Suppressor macrophage (primary cell): ENCODE measurements at regions not wholly inside any gene's neighbourhood (a gene's known extent, or its start where the extent isn't known, plus 50 kb on each side); places are given as distances from the start of the nearest gene placed in this dataset.

Experiments
- DNase-seq, 4 experiments: peaks; one replicate each; pipeline ENCODE4 v3.0.0-alpha.2; 2020 to 2022

DNA sequence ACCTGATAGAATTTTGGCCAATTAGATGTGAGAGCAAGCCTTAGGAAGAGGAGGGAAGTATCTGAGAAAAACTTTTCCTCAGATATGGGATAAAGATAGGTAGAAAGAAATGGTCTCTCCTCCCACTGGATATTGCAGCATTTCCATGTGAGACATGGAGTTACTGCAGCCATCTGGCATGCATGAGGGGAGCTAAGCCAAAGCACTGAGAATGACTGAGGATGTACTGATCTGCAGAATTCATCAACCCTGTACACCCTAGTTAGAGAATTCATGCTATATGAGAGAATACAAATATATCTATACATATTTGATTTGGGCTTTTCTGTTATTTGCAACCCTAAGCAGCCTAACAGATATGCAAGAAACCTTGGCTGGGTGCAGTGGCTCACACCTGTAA is 52.5 kb upstream of the RPL34 start:
- DNase-seq: no peak

DNA sequence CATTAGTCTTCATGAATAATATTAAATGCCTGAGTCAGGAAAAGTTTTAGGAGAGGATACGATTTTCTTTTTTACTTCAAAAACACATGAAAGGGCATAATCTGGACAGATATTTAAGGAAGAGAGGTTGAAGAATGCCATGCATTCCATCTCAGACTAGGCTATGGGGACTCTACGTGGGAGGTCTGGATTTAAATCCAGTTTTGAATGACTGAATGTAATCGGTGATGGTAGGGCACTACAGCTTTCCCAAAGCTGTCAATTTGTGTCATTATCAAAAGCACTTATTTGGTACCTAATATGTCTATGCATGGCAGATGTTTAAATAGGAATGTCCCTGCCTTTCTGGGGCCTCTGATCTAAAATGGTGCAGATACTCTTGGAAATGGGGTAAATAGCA is 59.3 kb upstream of the RPL34 start:
- no peak for DNase-seq

DNA sequence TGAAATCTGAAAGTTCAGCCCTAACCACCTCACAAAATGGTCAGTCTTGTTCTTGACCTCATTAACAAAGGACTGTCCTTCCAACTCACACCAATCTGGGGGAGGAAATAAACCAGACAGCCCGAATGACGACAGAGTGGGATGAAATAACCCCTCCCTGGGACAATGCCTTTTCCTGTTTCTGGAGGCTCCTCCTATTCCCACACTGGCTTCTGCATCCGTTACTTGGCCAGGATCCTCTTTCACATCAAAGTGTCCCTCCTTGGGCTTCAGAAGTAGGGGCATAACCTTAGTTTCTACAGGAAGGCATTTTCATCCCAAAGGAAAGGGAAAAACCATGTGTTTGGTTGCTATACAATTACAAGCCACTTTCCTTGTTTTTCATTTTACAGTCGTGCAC is 59.8 kb upstream of the RPL34 start:
- peak; percentile 32 to 46 (median 36) for DNase-seq

DNA sequence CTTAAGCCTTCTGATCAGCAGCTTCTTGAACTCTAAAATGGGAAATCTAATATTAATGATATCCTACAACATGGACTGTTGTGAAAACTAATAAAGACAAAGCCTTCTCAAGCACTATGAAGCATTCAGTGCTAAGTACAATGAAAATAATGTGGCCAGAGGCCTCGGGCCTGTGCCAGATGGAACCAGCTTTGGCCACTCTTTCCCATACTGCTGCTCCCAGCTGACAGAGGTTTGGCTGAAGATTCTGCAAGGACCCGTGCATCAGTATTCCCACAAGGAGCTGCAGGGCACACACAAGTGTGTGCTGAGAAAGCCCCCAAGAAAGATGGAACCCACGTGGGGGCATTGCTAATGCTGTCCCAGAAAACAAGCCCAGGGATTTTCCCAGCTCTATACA is 60.5 kb upstream of the RPL34 start:
- no peak for DNase-seq

DNA sequence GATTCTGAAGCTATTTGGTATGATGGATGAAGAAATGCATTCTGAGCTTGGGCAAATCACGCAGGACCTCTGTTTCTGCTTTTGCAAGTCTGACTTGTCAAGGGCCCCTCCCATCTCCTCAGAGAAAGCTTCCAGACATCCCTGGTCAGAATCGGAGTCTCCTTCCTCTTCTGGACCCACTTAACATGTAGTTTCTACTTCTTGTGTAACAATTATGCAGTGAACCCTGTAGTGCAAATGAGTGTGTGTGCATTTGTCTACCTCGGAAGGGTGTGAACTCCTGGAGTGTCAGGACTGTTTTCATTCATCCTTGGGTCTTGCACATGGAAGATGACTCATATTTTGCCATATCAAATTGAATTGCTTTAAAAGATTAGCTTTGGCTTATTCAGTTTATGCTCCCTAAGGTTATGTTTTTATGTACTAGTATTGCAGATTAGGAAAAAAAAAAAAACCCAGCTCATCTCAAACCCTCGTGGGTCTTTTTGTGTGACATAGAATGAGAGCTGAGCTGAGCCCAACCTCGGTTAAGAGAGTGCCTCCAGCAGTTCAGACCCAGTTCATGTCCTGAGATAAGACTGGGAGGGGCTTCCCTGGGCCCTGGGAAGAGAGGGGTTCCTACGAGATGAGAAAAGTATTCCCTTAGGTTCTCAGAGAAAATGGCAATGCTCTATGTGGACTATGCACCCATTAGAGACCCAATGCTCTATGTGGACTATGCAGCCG is 61.1 kb upstream of the RPL34 start:
- peak; percentile 34 to 58 (median 44) for DNase-seq

DNA sequence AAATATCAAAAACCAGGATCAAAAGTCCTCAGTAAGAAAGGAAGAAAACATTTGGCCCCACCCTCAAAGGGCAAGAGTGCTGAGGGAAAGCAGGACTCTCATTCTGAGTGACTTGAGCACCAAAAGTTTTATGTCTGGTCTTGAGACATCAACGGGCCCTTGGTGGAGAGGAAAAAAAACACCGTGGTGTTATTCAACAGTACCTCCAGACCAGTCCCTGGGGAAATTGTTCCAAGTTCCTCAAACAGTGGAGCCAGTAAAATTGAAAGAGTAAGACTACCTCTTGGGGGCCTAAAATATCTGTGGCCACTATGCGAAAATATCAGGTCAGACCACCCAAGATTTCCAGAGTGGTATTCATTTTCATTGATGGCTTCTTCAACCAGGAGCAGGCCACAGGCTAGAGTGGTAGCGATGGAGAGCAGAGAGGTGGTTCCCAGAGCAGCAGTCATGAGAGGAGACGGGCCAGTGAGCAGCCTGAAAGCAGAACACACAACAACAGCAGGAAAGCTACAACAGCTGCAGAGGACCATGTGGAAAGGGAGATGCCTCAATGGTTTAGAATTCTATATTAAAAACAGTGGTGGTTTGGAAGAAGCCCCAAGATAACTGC is 63.7 kb upstream of the RPL34 start:
- DNase-seq: no peak

DNA sequence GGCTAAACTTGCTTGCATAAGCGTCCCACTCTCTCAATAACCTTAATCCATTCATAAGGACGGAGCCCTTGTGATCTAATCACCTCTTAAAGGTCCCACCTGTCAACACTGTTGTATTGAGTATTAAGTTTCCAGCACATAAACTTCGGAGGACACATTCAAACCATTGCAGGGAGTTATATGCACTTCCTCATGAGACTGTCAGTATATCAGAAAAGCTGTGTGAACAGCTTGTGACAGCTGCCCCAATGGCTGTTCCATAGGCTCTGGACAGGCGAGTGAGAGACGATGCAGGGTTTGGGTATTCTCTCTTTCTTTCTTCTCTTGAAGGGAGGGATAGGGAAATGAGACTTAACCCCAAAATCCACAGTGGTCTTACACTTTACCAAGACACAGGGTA is 64.2 kb upstream of the RPL34 start:
- no peak for DNase-seq

DNA sequence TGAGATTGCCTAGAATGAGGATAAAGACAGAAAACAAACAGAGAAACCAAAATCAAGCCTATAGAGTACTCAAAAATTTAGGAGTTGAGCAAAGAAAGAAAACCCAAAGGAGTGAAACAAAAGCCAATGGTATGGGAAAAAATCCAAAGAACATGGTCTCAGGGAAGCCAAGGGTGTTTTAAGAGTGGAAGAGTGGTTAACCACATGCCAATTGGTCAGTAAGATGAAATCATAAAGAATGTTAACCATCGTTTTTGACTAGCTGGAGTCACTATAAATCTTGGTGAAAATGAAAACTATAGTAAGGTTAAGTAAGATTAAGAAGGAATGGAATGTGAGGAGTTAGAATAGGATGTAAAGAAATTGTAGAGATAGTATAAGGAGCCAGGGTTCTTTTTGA is 64.7 kb upstream of the RPL34 start:
- DNase-seq: no peak

DNA sequence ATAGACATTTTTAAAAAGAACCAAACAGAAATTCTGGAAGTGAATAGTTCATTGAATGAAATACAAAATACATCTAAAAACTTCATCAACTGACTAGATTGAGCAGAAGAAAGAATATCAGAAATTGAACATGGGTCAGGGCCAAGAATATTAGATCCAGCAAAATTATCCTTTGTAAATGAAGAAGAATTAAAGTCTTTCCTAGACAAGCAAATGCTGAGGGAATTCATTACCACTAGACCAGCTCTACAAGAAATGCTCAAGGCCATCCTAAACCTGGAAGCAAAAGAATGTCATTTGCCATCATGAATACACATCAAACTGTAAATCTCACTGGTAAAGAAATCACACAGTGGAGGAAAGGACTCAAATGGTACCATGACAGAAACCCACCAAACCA is 72.7 kb upstream of the RPL34 start:
- no peak for DNase-seq

DNA sequence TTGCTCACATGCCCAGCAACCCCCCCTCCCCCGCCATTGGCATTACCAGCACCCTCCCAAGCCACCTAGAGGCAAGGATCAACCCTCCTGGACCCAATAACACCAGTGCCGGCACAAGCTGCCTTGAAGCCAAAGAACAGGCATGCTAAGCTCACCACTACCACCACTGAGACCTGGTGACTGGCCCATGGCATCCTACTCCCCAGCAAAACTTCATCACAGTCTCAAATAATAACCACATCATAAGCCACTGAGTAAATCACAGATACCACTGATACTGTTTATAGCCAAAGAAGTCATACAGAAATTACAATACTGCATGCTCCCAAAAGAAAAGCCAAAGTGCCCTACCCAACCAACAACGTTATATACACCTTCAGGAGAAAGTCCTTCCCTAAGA is 73.6 kb upstream of the RPL34 start:
- DNase-seq: no peak

DNA sequence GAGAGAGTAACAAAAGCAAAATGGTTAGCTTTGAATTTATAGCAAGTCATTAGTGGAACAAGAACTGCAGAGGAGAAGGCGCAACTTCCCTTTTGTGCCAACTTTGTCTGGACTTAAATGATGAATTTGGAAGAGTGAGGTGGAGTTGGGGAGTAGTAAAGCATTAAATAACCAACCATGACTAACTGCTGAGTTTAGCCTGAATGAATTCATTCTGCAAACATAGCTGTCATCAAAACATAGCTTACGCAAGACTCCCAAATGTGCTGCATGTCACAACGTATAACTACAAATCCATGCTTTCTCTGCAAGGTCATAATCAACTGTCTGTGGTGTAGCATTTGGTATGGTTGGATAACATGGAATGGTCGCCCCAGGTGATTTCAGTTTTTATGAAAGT is 75.9 kb upstream of the RPL34 start:
- DNase-seq: peak; percentile 29 to 75 (median 40)

DNA sequence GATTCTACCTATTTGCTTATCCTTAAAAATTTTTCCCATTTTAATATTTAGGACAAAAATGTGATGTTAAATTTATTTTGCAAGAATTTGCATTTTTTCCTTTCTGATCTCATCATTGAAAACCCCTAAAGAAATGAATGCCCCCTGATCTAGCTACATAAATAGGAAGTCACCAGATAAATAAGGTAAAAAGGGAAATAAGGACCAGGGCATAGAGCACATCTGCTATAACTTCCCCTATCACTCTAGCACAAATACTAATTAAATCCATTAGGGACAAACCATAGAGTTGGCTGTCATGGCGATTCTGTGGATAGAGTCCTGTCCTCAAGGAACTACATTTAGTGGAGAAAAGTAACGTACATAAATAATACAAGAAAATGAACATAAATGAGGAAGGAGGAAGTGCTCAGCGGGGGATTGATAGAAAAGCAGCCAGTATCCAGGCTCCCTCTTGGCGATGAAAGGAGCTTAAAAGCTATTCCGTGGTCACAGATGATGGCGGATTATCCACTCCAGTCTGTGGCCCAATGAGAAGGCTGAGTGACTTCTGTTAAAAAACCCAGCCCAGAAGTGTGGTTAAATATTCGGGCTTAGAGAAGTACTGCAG is 76.9 kb upstream of the RPL34 start:
- peak in 2 of 4 experiments; percentile 8 to 22 for DNase-seq

DNA sequence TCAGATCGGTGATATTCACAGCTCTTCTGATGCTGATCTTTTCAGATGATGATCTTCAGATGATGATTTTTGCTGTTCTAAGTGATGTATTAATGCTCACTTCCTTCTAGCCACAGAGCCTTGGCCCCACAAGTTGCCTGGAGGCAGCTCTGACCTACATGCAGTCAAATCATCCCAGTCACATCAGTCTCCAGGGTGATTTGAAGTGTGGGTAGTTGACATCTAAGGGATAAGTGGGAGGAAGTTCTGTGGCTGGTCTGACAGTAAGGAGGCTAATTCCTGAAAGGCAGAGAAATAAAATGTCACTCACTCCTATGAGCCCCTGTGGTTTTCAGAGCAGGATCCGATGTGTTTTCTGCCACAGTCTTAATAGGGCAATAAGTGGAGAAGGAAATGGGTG is 79.8 kb upstream of the RPL34 start:
- peak; percentile 47 to 81 (median 56) for DNase-seq

DNA sequence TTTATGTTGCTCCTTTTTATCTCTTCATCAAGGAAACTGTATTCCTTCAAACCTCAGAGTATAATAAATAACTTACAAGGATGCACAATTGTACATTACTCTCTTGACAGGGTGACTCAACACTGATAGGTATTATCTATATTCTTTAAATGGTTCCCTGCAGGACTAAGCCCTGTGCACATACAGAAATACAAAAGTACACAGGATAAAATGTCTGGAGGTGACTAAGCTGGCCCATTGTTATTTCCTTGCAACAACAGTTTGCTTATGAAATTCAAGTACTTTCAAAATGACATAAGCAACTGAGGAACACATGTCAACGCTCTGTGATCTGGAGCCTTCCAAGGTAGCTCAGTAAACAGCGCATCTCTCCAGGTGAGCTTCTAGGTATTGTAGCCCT is 83.8 kb upstream of the RPL34 start:
- no peak for DNase-seq

DNA sequence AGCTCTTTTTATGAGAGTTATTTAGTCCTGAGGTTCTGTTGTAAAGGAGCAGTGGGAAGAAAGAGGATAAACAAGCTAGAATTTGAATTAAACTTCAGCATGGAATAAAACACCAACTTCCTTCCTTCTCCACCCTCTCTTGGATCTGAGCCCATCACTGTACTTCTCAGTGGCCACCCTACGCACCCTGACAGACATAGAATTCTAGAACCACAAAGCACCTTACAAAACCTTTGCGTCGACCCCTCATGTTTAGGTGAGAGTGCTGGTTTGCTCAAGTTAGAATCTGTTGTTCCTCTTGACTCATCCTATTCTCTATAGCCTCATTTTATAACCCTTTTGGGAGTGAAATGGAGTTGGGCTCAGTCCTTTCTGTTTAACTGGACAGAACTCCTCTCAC is 84.6 kb upstream of the RPL34 start:
- no peak for DNase-seq

DNA sequence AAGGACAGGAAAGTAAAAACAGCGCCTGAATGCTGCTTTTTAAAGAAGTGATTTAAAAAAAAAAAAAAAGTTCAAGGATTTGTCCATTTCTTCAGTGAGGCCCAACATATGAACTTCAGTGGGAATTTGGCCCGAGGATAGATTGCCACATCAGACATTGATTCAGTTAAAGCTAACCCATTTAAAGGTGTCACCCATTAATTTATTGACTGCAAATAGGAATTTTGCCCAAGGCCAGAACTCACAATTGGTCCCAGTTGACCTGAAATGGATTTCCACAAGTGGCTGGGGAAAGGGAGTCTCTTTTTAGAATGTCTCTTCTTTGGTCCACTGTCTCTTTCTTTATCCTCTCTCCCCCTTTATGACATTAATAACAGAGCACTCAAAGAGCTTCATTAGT is 86.5 kb upstream of the RPL34 start:
- no peak for DNase-seq

DNA sequence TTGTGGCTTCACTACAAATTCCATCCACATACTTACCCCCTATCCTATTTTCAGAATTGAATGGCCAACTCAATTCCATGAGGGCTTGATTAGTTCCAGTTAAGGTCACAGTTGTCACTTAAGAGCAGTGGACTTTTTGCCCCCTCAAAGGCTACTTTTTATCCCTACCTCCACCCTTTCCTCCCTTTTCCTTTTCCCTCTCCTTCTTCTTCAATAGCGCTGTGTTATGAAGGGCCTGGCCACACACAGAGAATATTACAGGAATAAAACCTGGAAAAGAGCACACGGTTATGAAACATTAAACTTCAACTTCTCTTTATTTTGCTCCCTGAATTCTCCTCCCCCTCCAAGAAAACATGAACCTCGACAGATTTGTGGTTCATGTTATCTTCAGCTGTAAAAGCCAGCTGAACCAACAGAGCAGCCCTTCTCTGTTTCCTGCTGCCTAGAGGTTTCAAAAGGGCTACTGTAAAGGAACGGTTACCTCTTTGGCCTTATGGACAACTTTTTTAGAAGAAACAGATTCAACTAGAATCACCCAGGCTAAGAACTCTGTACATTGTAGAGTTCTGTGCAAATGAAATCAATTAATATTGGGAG is 87.0 kb upstream of the RPL34 start:
- peak in 1 of 4 experiments; percentile 5 for DNase-seq

DNA sequence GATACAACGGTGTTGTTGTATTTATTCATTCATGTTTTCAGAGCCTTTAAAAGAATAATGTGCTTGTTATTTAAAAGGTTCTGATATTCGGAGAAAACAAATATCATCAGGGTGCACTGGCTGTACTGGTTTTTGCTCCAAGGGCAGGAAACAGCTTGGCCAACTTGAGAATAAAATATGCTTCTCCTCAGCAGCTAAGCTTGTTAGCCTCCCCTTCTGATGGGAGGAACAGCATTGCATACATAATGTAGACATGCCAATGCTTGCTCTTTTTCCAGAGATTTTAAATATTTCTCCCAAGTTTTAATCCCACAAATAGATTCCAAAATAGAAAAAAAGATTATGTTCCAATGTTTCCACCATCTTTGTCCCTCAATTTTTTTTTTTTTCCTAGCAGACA is 87.6 kb upstream of the RPL34 start:
- DNase-seq: no peak

DNA sequence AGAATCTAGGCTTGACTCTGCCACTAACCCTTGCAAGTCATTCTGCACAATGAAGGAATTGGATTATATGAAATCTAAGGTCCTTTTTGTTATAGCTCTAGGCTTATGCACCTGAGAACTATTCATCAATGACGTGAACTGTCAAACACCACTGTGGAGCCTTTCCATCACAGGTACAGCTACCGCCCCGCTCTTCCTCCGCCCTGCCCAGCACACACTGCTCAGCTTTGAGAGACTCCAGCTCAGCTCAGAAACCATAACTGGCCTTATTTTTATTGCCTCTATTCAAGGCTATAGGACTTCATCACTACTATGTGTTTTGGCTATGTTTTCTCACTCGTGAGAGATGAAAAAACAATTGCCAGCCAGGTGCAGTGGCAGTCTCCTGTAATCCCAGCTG is 88.2 kb upstream of the RPL34 start:
- no peak for DNase-seq

DNA sequence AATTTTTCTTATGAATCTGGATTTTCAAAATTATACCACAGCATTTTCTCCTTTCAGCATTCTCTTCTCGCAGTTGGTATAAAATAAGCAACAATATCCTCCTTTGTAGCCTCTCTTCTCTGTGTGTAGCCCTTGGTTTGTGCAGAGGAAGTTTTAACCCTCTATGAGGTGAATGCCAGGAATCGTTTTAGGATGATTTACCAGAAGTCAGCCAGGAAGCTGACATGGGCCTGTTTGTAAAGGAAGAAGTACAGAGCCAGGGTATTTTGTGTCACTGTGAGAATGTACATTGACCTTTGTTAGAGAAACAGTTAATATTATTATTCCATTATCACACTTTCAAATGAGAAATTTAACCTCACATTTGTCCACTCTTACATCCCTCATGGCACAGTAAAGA is 88.9 kb upstream of the RPL34 start:
- DNase-seq: no peak

DNA sequence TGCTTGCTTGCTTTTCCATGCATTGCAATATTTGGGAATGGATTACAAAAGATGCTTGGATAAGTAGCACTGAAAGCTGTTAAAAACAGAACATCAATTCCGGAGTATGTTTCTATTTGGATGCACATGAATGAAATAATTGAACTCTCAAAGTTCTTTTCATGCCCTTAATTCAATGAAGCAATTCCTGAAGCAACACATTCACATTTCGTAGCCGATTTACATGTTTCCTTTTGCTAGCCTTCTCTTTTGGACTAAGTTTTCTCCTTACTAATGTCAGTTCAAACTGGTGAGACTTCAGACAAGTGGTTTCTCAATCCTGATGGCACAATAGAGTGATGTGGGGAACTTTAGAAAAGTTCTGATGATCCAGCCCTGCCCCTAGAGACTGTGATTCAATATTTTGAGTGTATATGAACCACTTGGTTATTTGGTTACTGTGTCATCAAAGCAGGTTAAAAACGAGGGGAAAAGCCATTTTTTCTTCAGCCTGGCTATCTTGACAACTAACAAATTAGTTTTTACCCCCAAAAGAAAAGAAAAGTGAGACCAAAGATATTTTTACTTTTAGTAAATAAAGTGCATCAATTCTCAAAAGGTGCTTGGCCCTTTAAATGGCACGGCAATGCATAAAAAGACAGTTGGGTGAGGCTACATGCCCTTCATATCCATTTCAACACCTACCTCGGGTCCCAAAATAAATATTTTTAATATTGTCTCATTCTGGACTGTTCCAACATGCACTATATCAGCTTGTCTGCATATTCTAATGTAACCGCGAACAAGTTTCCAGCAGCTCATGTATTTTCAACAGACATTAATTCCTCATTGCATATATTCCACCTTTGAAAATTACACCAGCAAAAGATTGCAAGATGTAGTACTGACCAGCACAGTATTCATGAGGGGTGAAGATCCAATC is 90.1 kb upstream of the RPL34 start:
- DNase-seq: no peak

DNA sequence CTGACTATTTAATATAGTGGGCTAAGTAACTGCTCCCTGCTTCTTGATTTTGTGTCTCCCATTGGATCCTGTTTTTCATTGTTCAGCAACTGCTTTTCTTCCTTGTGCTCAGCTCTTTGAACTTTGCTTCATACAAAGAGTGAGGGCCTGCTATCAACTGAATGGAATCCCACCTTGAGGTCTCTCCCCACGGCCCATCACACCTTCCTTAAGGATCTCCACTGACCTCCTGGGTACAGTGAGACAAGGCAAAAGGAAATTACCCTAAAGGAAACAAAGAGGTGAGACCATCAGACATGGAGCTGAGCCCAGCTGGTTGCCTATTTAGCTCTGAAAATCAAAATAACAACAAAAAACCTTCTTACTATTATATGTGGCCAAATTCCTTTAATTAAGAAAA is 91.3 kb upstream of the RPL34 start:
- no peak for DNase-seq

DNA sequence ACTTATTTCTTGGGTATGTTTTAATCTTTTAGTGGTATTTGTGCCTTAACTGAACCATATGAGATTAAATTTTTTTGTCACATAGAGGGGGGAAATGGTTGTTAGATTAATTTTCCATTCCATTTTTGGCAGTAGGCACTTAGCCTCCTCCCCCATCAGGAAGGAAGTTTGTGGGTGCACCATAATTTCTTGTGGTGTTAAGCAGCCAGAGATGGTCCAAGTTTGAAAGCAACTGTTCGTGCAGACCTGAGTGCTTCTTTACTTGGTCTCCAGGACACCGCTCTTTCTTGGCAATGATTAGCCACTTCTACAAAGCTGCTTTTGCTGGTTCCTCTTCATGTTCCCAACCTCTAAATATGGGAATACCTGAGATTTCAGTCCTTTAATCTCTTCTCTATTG is 92.7 kb upstream of the RPL34 start:
- no peak for DNase-seq
